ENCODE measurements at regions not wholly inside any gene's neighbourhood (a gene's known extent, or its start where the extent isn't known, plus 50 kb on each side); places are given as distances from the start of the nearest gene placed in this dataset.

- Histone ChIP-seq H3K36me3 (ENCODE audit: control insufficient read depth, insufficient read depth, low read length) (no peaks in the 10 kb centered on the region), H3K4me3 (ENCODE audit: low read length) (no peak overlapping the region), H3K9me3 (ENCODE audit: control insufficient read depth, insufficient read depth, low read length) (no peaks in the 10 kb centered on the region), H3K4me1 (ENCODE audit: control insufficient read depth, insufficient read depth, low read length) (no peaks in the 10 kb centered on the region), H3K27ac (ENCODE audit: low read length) (no peak overlapping the region), H3K27me3 (ENCODE audit: control insufficient read depth, insufficient read depth, low read length) (no peaks in the 10 kb centered on the region)
- DNase-seq (no peak), ATAC-seq (no peak)
- Mint-ChIP-seq H3K27me3 (ENCODE audit: low read depth in 2 of 2) (no peaks in the 10 kb centered on the region), H3K9me3 (peaks cover 4 to 5% of the 10 kb centered on the region in 2 donors), H3K36me3 (no peaks in the 10 kb centered on the region), H3K4me3 (no peak overlapping the region), H3K4me1 (no peaks in the 10 kb centered on the region), H3K27ac (no peak overlapping the region)
- WGBS (ENCODE audit: insufficient coverage), result 33% methylated on average over 1 of the region's 1 CpG
- TF ChIP-seq CTCF (IDR thresholded peaks at IDR 0.05), result no peak
- intact Hi-C loops (cut with micrococcal nuclease), result no loop called here
Observed at GRCh38 chr2:66813525-66813924, 378.6 kb downstream of the MEIS1 start.

- Mint-ChIP-seq H3K27ac (no peak overlapping the region), H3K4me3 (no peak overlapping the region), H3K36me3 (no peaks in the 10 kb centered on the region), H3K9me3 (peaks cover 4 to 5% of the 10 kb centered on the region in 2 donors), H3K27me3 (ENCODE audit: low read depth in 2 of 2) (no peaks in the 10 kb centered on the region), H3K4me1 (no peaks in the 10 kb centered on the region)
- DNase-seq (no peak), ATAC-seq (no peak)
- Histone ChIP-seq H3K27ac (ENCODE audit: low read length) (no peak overlapping the region), H3K4me1 (ENCODE audit: control insufficient read depth, insufficient read depth, low read length) (no peaks in the 10 kb centered on the region), H3K9me3 (ENCODE audit: control insufficient read depth, insufficient read depth, low read length) (no peaks in the 10 kb centered on the region), H3K36me3 (ENCODE audit: control insufficient read depth, insufficient read depth, low read length) (no peaks in the 10 kb centered on the region), H3K27me3 (ENCODE audit: control insufficient read depth, insufficient read depth, low read length) (no peaks in the 10 kb centered on the region), H3K4me3 (ENCODE audit: low read length) (no peak overlapping the region)
- no peak for TF ChIP-seq CTCF (IDR thresholded peaks at IDR 0.05)
- intact Hi-C loops (cut with micrococcal nuclease), result no loop called here
- WGBS (ENCODE audit: insufficient coverage), result 66% methylated on average over 2 of the region's 2 CpGs
Observed at GRCh38 chr2:66813976-66814375, 379.1 kb downstream of the MEIS1 start.

- H3K36me3 Mint-ChIP-seq, result no peaks in the 10 kb centered on the region
- H3K36me3 ChIP-seq (ENCODE audit: control insufficient read depth, insufficient read depth, low read length), result no peaks in the 10 kb centered on the region
- H3K4me1 ChIP-seq (ENCODE audit: control insufficient read depth, insufficient read depth, low read length), result no peaks in the 10 kb centered on the region
- no peaks in the 10 kb centered on the region for H3K4me1 Mint-ChIP-seq
- intact Hi-C loops (cut with micrococcal nuclease), result no loop called here
- WGBS (ENCODE audit: insufficient coverage), result 100% methylated on average over 1 of the region's 1 CpG
- H3K9me3 ChIP-seq (ENCODE audit: control insufficient read depth, insufficient read depth, low read length), result no peaks in the 10 kb centered on the region
- TF ChIP-seq CTCF (IDR thresholded peaks at IDR 0.05), result no peak
- no peak overlapping the region for H3K27ac ChIP-seq (ENCODE audit: low read length)
- no peaks in the 10 kb centered on the region for H3K27me3 Mint-ChIP-seq (ENCODE audit: low read depth in 2 of 2)
- no peak overlapping the region for H3K4me3 ChIP-seq (ENCODE audit: low read length)
- DNase-seq (no peak), ATAC-seq (no peak)
- no peak overlapping the region for H3K4me3 Mint-ChIP-seq
- no peaks in the 10 kb centered on the region for H3K27me3 ChIP-seq (ENCODE audit: control insufficient read depth, insufficient read depth, low read length)
- H3K9me3 Mint-ChIP-seq, result peaks cover 4 to 5% of the 10 kb centered on the region in 2 donors
- H3K27ac Mint-ChIP-seq, result no peak overlapping the region
Observed at GRCh38 chr2:66814916-66815315, 380.0 kb downstream of the MEIS1 start.

GRCh38 chr2:66815886-66816285 is 381.0 kb downstream of the MEIS1 start:
- Mint-ChIP-seq H3K4me1 (no peaks in the 10 kb centered on the region), H3K36me3 (no peaks in the 10 kb centered on the region), H3K27me3 (ENCODE audit: low read depth in 2 of 2) (no peaks in the 10 kb centered on the region), H3K9me3 (peaks cover 4 to 5% of the 10 kb centered on the region in 2 donors), H3K4me3 (no peak overlapping the region), H3K27ac (no peak overlapping the region)
- Histone ChIP-seq H3K27me3 (ENCODE audit: control insufficient read depth, insufficient read depth, low read length) (no peaks in the 10 kb centered on the region), H3K9me3 (ENCODE audit: control insufficient read depth, insufficient read depth, low read length) (peaks cover 4% of the 10 kb centered on the region), H3K4me1 (ENCODE audit: control insufficient read depth, insufficient read depth, low read length) (no peaks in the 10 kb centered on the region), H3K27ac (ENCODE audit: low read length) (no peak overlapping the region), H3K36me3 (ENCODE audit: control insufficient read depth, insufficient read depth, low read length) (no peaks in the 10 kb centered on the region), H3K4me3 (ENCODE audit: low read length) (no peak overlapping the region)
- DNase-seq, result no peak
- no peak for TF ChIP-seq CTCF (IDR thresholded peaks at IDR 0.05)
- 89% methylated on average over 4 of the region's 4 CpGs for WGBS (ENCODE audit: insufficient coverage)
- ATAC-seq, result no peak
- intact Hi-C loops (cut with micrococcal nuclease), result no loop called here

All from natural killer cell (primary cell).